GM12878 (cell line): ENCODE measurements at regions not wholly inside any gene's neighbourhood (a gene's known extent, or its start where the extent isn't known, plus 50 kb on each side); places are given as distances from the start of the nearest gene placed in this dataset.

Experiments
- BHLHE40 ChIP-seq, 2 experiments: fragments of 450-650 bp in 1 of 2; IDR thresholded peaks; 2 replicates each; pipeline ENCODE4 v1.6.1; 2011 to 2017; ENCODE audit warnings: low read depth in 2 of 2, borderline replicate concordance in 1 of 2, improper control_type of control experiment in 1 of 2, low read length in 1 of 2, mild to moderate bottlenecking in 1 of 2
- CTCF ChIP-seq, 3 experiments: IDR thresholded peaks in 2 of 3; conservative IDR thresholded peaks in 1 of 3; 2 replicates each; pipeline ENCODE4 v1.5.1; 2011; ENCODE audit warnings: low read depth in 3 of 3, low read length in 3 of 3, mild to moderate bottlenecking in 3 of 3, control low read depth in 2 of 3, moderate library complexity in 2 of 3, inconsistent platforms in 1 of 3, mixed read lengths in 1 of 3; ENCODE audit not compliant: control insufficient read depth in 2 of 3, insufficient read depth in 1 of 3; ENCODE audit errors: extremely low read depth in 1 of 3
- EP300 ChIP-seq, 2 experiments: fragments of 150-350 bp in 1 of 2; IDR thresholded peaks; 2 replicates each; pipeline ENCODE4 v1.6.1; 2011 to 2012; ENCODE audit warnings: low read depth in 2 of 2, low read length in 2 of 2, borderline replicate concordance in 1 of 2, improper control_type of control experiment in 1 of 2, inconsistent platforms in 1 of 2; ENCODE audit not compliant: control insufficient read depth in 1 of 2
- NBN ChIP-seq: fragments of 450-650 bp; IDR thresholded peaks from 2 replicates; pipeline ENCODE4 v1.6.1; 2016
- RFX5 ChIP-seq: IDR thresholded peaks from 2 replicates; pipeline ENCODE4 v1.6.1; 2011; ENCODE audit warnings: low read depth, low read length, improper control_type of control experiment
- SMC3 ChIP-seq: IDR thresholded peaks from 2 replicates; pipeline ENCODE4 v1.6.1; 2011; ENCODE audit warnings: low read length, improper control_type of control experiment, borderline replicate concordance
- SRF ChIP-seq, 2 experiments: IDR thresholded peaks; 2 replicates each; pipeline ENCODE4 v1.6.1; 2011; ENCODE audit warnings: low read depth in 2 of 2, low read length in 2 of 2, mild to moderate bottlenecking in 1 of 2, moderate library complexity in 1 of 2
- ZNF274 ChIP-seq: IDR thresholded peaks from one replicate; pipeline ENCODE4 v1.8.0; 2011; ENCODE audit not compliant: insufficient read length, insufficient read depth
- ZNF687 ChIP-seq: fragments of 450-650 bp; IDR thresholded peaks from 2 replicates; pipeline ENCODE4 v1.6.1; 2017; ENCODE audit warnings: mild to moderate bottlenecking, moderate library complexity

GRCh38 chr21:17981060-17981740 is 162.0 kb upstream of the C21orf91 start:
- TF ChIP-seq ZNF274 (no peak), SRF (IDR thresholded peaks at IDR 0.05; ENCODE audit: low read depth in 2 of 2, low read length in 2 of 2) (no peak), CTCF (IDR thresholded peaks at IDR 0.05 in 2 of 3, conservative IDR thresholded peaks at IDR 0.05 in 1 of 3; ENCODE audit: control insufficient read depth in 2 of 3, extremely low read depth in 1 of 3, insufficient read depth in 1 of 3, low read depth in 3 of 3, low read length in 3 of 3) (no peak), EP300 (IDR thresholded peaks at IDR 0.05; ENCODE audit: borderline replicate concordance in 1 of 2, control insufficient read depth in 1 of 2, low read depth in 2 of 2, low read length in 2 of 2) (no peak), SMC3 (no peak), ZNF687 (no peak), BHLHE40 (IDR thresholded peaks at IDR 0.05; ENCODE audit: borderline replicate concordance in 1 of 2, low read depth in 2 of 2, low read length in 1 of 2) (no peak), RFX5 (no peak), NBN (no peak)
